Testis (tissue), 2 donors: ENCODE measurements at regions not wholly inside any gene's neighbourhood (a gene's known extent, or its start where the extent isn't known, plus 50 kb on each side); places are given as distances from the start of the nearest gene placed in this dataset.

Source experiments
- CTCF ChIP-seq, 3 experiments: fragments of 450-650 bp in 2 of 3; fragments of 200-600 bp in 1 of 3; sonication (generic) in 1 of 3; IDR thresholded peaks; one replicate each; pipeline ENCODE4 v1.5.1; 2016 to 2019; ENCODE audit warnings: antibody characterized with exemption in 3 of 3, mild to moderate bottlenecking in 2 of 3, moderate library complexity in 1 of 3
- POLR2A ChIP-seq: fragments of 450-650 bp; IDR thresholded peaks from one replicate; pipeline ENCODE4 v1.6.1; 2017; ENCODE audit warnings: antibody characterized with exemption, mild to moderate bottlenecking, moderate library complexity

DNA sequence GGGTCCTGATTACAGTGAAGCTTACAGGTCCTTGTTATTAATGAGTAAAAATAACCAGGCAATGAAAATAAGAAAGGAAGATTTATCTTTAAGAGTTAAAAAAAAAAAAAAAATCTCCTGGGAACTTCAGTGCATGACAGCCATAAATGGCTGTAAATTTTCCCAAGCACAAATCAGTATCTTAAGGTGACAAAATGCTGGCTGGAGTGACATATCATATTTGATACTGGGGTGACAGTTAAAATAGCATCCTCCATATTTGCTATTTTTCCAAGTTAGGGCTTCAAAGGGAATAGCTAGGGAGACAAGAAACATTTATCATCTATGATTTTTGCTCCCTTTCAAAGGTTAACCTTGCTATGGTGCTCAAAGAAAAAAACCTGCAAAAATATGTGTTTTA is 226.6 kb downstream of the PRDM2 start:
- TF ChIP-seq POLR2A (no peak), CTCF (IDR thresholded peaks at IDR 0.05) (no peak)
